ENCODE measurements at regions not wholly inside any gene's neighbourhood (a gene's known extent, or its start where the extent isn't known, plus 50 kb on each side); places are given as distances from the start of the nearest gene placed in this dataset.

DNA sequence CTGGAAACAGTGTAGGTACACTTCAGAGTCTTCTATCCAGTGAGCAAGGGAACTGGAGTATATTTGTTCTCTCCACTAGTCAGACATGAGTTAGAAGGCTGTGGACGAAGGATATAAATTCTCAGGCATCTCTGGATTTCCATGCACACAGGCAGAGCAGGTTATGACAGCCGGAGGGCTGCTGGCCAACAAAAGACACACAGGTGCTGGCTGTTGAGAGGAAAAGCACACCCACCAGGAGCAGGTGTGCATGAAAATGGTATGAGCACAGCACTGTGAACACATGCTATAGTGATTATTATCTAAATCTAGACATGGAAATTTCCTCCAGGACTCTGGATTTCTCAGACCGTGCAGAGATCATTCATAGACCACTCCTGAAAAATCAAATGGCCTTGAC is 444.7 kb upstream of the RPS6KA3 start:
- DNase-seq, result no peak

DNA sequence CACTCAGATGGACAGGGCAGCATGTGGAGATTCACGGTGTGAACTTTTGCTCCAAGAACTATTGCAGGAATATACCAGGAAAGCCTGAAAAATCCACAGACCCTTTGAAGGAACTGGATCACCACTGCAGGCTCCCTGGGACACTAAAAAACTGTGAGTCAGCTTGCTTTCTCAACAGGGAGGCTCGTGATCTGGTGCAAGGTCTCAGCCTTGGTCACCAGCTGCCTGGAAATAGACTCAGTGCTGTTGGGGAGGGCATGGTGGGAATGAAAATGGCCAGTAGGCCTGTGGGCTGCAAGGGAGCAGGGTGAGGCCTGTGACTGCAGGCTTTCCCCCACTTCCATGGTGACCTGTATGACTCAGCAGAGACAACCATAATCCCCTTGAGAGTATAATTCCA is 426.4 kb upstream of the RPS6KA3 start:
- DNase-seq, result peak; percentile 31

DNA sequence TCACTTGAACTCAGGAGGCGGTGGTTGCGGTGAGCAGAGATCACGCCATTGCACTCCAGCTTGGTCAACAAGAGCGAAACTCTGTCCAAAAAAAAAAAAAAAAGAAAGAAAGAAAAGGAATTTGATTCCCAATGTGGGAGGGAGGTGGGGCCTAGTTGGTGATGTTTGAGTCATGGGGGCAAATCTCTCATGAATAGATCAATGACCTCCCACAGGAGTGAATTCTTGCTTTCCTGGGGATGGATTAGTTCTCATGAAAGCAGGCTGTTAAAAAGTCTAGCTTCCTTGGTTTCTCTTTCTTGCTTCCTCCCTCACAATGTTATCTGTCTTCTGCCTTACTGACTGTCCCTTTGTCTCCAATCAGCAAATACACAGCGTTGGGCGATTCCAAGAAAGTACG is 419.5 kb upstream of the RPS6KA3 start:
- no peak for DNase-seq

DNA sequence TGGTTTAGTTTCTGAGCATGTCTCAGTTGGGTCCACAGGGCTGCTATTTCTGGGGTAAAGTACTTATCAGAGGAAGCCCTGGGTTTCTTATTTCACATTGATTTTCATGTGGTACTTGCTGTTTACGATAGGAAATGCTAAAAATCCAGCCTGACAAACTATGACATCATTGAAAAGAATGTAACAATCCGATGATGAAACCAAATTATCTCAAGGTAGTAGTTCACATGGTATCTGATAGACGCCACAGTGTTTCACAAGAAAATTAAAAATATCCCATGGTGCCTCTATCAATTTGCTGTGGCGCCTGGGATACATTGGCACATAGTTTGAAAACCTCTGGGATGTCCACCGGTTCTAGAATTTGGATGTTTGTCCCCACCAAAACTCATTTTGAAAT is 418.9 kb upstream of the RPS6KA3 start:
- no peak for DNase-seq

DNA sequence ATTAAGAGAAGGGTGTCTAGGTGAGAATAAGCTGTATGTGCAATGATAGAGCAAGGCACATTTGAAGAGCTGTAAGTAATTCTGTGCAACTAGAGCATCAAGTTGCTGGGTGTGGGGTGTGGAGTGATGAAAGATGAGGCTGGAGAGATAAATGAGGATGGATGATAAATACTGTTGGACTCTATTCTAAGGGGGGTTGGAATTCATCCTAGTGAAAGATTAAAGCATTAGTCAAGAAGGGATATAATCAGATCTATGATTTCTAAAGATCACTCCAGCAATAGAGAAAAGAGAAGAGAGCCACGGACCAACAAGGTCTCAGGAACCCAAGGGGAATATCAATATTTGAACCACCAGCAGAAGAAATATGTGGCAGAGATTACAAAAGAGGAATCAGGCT is 415.0 kb upstream of the RPS6KA3 start:
- peak; percentile 75 for DNase-seq

DNA sequence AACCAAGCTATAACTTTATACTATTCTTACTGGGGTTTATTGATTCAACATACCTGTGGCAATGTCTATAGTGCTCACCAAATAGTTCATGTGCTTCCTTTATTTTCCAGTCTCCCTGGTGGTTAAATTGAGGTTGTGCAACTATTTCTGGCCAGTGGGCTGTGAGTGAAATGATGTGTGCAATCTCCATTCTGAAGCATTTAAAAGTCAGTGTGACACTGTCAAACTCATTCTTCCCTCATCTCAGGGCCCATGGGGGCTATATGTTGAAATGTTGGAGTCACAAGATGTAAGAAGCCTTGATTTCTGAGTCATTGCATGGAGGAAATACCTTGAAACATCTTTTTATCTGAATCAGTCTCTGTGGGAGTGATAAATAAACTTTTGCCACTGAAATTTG is 414.3 kb upstream of the RPS6KA3 start:
- peak; percentile 85 for DNase-seq

DNA sequence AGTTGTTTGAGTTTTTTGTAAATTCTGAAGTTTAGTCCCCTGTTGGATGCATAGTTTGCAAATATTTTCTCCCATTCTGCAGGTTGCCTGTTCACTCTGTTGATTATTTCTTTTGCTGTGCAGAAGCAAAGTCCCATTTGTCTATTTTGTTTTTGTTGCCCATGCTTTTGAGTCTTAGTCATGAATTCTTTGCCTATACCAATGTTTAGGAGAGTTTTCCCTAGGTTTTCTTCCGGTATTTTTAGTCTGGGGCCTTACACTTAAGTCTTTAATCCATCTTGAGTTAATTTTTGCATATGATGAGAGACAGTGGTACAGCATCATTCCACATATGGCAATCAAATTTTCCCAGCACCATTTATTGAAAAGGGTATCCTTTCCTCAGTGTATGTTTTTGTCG is 405.8 kb upstream of the RPS6KA3 start:
- peak; percentile 66 for DNase-seq

DNA sequence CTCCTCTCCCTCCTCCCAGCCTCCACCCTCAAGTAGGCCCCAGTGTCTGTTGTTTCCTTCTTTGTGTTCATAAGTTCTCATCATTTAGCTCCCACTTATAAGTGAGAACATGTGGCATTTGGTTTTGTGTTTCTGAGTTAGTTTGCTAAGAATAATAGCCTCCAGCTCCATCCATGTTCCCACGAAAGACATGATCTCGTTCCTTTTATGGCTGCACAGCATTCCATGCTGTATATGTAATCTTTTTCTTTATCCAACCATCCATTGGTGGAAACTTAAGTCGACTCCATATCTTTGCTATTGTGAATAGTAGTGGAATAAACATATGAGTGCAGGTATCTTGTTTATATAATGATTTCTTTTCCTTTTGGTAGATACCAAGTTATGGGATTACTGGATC is 405.0 kb upstream of the RPS6KA3 start:
- DNase-seq, result peak; percentile 79

DNA sequence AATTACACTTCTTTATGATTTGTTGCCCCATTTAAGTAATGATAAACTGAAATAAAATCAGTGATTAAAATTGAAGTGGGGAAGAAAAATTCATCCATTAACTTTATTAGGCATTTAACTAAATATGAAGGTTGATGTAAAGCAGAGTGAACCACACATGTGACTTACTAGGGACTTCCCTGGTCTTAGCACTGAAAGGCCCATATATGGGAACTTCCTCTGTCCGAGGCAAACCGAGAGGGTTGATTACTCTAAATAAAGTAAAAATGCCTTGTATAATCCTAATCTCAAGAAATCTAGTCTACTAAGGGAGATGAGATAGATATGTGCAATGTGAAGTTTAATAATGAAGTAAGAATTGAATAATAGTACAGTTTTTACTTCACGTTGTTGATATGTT is 403.9 kb upstream of the RPS6KA3 start:
- no peak for DNase-seq

DNA sequence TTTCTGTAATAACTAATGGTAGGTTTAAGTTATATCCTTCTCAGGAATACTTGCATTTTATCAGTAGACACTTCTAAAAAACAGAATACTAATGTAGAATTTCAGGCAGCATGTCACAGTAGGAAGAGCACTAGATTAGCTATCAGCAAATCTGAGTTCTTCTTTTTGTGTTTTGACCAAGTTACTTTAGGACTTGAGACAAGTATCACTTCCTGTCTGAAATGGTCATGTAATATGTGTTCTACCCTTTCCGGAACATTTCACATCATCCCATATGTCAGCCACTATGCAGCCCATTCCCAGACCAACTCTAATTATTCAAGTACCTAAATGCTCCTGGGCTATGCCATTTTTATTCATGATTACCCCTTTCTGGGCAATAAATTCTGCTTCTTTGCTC is 401.8 kb upstream of the RPS6KA3 start:
- no peak for DNase-seq

DNA sequence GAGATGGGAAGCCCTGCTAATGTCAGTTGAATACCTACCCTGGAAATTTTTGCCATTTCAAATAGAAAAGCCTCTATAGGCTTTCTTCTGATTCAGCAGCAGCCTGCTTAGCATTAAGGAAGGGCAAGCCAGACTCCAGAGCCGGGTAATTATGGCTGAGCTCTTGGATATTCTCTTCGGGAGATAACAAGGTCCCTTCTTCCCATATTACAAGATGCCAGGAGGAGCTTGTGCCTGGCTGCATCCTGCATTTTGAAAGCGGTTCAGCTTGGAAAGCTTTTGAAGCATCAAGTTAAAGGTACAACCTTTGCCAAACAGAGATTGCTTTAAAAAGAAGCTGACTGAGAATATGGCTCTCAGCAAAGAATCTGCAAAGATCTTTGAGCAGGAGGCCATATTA is 399.6 kb upstream of the RPS6KA3 start:
- DNase-seq, result no peak

DNA sequence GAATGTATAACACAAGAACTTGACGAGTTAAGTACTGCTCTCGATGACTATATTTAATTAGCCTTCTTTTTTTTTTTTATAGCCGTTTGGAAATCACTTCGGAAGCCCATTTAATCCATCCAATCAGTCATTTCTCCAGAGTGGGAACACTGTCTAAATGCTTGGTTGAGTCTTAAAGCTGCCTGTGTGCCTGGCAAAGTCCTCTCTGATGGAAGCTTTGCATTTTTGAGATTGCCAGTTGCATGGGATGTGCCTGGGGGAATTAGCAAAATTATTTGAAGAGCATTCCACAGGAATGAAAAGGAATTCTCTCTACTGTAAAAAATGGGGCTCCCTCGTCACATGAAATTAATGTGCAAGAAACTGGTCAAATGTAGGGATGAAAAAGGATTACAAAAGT is 398.8 kb upstream of the RPS6KA3 start:
- peak; percentile 79 for DNase-seq

DNA sequence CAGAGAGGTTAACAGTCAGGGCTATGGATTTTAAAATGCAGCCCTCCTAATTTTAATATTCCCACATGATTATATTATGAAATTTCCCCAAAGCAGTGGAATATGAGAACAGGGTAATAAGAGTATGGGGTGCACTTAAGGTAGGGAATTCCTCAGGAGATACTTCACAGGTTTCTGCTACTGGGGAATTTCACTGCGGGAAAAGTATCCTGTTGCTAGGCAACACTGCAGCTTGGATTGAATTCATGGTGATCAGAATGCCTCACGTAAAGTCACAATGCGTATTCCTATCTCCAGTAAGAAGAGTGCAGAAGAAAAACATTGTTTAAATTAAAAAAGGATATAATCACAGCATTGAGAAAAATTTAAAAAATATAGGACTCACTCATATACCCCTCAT is 398.1 kb upstream of the RPS6KA3 start:
- no peak for DNase-seq

DNA sequence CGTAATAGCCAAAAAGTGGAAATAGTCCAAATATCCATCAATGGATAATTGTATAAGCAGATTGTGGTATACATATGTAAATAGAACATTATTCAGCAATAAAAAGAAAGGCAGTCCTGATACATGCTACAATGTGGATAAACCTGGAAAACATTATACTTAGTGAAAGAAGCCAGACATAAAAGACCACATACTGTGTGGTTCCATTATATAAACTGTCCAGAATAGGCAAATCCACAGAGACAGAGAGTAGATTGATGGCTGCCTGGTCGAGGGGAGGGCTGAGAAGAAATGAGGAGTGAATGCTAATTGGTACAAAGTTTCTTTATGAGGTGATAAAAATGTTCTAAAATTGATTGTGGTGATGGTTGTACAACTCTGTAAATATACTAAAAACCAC is 397.4 kb upstream of the RPS6KA3 start:
- DNase-seq, result peak; percentile 12

DNA sequence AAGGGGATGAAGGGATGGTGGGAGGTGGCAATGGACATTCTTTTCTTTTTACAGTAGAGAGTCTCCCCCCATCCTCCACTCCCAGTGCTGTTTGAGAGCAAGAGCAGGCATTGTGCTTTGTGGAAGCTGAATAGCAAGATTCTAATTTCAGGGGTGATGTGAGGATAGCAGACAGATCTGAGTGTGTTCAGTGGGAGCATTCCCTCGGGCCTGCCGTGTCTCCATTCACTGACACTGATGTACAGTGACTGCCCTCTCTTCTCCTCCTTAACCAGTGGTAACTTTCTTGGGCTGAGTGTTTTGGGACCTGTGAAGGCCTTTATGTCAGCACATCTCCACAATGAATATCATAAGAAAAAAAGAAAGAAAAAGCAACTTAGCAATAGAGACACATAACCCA is 396.6 kb upstream of the RPS6KA3 start:
- no peak for DNase-seq

DNA sequence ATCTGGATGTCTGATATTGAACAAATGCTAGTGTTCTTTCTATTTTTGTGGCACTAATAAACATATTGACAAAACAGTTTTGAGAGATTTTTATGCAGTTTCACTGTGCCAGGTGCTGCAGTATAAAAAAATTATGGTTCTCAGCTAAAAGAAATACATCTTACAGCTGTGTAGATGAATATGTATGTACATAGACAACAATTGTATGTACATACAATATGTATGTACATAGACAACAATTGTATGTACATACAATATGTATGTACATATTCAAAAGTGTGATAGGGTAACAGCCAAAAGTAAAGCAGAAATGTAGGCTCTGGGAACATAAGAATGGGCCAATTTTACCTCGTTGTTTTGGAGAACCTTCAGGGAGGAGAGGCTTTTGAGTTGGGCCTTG is 390.0 kb upstream of the RPS6KA3 start:
- no peak for DNase-seq

DNA sequence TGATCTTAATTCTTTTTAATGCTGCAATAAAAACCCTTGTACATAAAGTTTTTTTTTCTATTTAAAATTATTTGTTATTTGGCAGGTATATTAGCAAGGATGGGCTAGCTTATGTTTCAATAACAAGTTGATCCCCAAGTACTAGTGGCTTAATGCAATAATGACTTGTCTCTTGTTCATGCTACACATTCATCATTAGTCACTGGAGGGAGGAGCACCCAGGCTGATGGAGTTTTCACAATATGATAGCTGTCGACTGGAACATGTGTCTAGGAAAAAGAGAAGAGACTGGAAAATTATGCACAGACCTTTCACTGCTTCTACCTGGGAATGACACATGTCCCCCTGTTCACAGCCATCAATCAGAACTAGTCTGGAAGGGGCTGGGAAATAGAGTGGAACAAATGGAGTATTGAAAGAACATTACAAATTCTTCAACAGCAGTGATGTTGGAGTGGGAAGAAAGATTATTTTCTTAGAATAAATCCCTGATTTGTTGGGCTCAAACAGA is 387.9 kb upstream of the RPS6KA3 start:
- no peak for DNase-seq

DNA sequence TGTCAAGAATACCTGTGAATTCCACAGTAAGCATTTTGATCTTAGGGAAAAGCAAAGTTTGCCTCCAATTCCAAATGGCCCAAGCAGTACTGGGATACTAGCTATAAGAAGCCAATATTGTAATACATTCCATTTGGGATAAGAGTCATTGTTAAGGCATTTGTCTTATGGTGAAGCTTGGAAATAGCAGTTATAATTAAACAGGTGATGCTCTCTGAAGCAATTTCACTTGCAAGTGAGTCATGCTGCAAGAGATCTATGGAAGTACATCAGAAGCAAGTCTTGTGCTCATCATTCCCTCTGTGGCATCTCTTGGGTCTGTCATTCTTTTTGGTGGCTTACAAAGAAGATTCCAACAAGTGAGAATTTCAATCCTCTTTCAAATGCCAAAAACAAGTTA is 386.4 kb upstream of the RPS6KA3 start:
- DNase-seq, result peak; percentile 27

DNA sequence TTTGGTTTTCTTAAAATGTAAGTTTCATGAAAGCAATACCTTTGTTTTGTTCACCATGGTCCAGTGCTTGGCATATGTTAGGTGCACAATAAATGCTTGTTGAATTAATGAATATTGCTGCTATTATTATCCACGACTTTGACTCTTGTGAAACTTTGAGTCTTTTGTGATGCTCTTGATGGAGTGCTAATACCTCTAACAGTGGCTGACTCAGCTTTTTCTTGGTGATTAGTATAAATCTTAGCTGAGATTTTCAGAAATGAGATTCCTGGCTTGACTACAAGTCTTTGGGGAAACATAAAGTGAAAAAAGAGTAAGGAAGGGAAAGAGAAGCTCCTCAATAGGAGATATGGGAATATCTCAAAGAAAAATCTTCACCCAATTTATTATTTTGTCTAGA is 375.2 kb upstream of the RPS6KA3 start:
- DNase-seq, result no peak

DNA sequence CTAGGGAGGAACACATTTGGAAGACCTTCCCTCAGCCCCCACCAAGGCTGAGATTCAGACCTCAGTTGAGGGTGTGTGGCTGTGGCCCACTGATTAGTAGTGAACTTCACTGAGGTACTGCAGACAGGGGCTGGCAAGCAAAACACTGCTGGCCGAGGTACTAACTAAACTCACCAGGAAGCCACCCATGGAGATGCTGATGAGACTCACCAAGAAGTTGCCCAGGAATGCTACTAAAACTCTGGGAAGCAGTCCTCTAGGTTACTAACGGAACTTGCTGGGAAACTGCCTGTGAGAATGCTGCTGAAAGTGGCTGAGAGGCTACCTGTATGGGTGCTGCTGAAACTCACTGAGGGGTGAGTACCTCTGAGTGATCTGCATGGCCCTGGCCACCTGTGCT is 372.4 kb upstream of the RPS6KA3 start:
- DNase-seq, result no peak

DNA sequence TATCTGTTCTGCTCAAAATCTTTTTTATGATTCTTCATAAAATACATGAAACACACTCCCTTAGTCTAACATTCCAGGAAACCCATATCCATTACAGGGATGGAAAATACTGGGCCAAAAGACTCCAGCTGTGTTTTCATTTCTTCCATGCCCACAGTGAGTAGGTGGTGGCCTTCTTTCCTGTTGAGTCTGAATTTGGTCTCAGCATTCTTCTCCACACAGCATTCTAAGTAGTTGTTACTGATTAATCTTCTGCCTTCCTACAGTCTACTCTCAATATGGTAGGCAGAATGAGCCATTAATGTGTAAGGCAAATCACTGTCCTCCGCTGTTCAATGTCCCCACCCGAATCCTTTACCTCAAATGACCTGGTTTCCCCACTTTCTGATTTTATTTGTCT is 370.6 kb upstream of the RPS6KA3 start:
- DNase-seq, result peak; percentile 40

DNA sequence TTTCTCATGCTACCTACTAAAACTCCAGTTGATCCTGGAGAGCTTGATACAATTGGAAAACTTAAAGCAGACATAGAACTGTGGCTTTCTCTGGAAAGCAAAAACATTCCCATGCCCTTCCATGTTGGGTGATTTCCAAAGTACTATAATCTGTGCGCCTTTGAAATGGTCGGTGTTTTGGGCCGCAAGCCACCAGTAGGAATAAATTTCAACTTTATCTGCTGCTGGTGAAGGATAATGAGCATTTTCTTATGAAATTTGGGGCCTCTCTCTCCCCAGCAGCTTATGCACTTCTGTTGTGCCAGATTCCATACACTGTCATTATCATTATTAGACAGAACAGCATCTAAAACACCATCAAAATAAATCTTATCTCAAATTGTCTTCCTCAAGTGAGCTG is 366.7 kb upstream of the RPS6KA3 start:
- no peak for DNase-seq

DNA sequence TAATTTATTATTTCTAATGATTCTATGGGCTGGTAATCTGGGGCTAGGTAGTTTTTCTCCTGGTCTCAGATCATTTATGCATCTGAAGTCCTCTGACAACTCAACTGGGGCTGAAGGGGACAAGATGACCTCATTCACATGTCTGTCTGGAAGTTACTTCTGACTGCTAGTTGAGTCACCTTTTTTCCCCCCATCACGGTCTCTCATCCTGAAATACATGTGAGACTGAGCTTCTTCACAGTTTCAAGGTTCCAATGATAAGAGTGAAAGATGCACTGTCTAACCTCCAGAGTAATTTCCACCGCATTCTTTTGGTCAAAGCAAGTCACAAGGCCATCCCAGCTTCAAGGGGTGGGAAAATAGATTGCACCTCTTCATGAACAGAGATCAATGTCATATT is 356.7 kb upstream of the RPS6KA3 start:
- peak; percentile 49 for DNase-seq

DNA sequence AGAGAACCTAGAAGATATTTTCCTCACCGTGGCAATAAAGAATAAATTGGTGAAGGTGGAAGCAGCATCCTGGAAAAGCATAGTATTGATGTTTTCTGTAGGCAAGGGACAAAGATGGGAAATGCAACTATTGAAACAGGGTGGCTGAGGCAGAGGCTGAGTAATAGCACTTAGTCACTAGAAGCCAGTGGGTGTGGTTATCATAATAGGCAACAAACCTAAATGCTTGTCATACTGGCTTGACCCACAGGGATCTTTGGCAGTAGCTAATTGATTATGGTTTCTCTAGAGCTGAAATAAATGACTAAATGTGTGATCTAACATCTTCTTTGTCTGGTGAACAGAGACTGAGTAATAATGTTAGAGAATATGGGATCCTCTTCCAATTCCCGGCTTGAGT is 353.6 kb upstream of the RPS6KA3 start:
- peak; percentile 76 for DNase-seq

DNA sequence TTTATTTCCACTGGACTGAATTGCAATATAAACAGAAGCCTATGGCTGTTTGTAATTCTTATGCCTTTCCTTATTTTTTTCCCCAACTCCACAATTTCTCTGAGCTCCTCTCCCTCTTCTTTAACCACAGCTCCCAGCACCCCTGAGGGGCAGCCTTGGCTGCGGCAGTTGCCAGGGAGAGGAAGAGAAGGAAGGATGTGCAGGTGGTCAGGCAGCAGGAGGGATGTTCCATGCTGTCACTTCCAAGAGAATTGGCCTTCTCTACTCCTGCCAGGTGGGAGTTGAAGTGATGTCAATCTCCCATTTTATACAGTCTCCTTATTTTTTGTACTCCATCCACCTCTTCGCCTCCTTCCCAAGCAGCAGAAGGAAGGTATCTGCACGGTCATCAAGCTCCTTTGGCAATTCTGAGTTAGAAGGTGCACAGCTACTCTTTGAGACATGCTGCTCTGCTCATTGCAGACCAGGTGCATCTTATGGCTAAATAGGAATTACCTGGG is 343.3 kb upstream of the RPS6KA3 start:
- DNase-seq, result no peak

DNA sequence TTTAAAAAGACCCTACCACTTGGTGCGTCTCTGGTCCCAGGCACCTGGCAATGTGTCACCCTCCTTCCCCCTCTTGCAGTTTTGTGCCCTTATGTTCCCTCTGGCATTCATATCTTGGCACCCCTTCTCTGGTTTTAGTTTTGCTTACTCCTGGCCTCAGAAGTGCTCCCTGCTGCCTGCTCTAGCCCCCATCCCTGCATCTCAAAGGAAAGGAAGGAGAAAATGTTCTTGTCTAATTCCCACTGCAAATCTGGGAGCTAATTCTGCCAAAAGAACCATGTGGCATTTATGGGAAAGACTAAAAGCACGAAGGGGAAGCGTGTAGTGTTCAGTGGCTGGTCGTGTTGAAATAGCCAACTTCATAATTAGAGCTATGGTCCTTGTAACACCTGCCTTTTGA is 340.1 kb upstream of the RPS6KA3 start:
- DNase-seq, result no peak
